ENCODE measurements at regions not wholly inside any gene's neighbourhood (a gene's known extent, or its start where the extent isn't known, plus 50 kb on each side); places are given as distances from the start of the nearest gene placed in this dataset.

DNA sequence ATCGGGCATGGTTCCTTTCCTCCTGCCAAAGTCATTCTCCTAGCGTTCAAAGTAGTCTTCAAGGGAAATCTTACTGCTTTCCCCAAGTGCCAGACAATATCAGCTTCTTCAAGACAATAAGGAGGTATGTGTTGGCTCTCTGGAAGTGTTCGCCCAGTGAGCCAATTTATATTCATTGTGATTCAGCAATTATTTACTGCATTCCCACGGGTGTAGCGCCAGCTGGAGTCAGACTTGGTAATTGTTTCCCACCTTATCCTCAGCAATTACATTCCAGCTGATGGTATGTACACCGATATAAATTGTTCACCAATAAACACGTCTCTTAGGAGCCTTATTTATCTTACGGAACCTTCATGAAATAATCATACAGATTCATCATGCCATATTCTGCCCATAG is 103.6 kb upstream of the CTNNB1 start:
- DNase-seq = no peak
- TF ChIP-seq, protein P1, sequence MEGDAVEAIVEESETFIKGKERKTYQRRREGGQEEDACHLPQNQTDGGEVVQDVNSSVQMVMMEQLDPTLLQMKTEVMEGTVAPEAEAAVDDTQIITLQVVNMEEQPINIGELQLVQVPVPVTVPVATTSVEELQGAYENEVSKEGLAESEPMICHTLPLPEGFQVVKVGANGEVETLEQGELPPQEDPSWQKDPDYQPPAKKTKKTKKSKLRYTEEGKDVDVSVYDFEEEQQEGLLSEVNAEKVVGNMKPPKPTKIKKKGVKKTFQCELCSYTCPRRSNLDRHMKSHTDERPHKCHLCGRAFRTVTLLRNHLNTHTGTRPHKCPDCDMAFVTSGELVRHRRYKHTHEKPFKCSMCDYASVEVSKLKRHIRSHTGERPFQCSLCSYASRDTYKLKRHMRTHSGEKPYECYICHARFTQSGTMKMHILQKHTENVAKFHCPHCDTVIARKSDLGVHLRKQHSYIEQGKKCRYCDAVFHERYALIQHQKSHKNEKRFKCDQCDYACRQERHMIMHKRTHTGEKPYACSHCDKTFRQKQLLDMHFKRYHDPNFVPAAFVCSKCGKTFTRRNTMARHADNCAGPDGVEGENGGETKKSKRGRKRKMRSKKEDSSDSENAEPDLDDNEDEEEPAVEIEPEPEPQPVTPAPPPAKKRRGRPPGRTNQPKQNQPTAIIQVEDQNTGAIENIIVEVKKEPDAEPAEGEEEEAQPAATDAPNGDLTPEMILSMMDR (IDR thresholded peaks at IDR 0.05; ENCODE audit: low read depth, low read length) = no peak

DNA sequence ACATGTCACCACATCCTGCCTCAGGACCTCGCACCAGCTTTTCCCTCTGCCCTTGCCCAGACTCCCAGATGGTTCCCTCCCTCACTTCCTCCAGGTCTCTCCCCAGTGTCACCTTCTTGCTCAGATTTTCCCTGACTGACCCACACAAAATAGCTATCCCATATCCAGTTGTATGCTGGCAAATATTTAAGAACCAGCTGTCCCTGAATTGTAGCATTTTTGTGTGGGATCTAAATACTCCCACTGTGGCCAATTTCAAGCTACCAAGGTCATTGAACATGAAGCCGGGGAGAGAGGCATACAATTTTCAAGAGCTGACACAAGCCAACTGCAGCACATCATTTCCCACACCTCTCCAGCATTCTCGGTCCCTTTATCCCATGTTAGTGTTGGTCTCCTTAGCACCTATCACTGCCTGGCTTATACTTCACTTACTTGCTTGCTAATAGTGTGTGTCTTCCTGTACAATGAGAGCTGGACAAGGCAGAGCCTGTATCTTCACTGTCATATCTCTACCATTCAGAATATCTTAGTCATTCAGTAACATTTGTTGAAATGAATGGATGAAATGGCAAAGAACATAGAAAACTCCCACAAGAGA is 101.3 kb upstream of the CTNNB1 start:
- DNase-seq = no peak
- Histone ChIP-seq H3K9me3 (no peaks in the 10 kb centered on the region), H3K4me1 (no peaks in the 10 kb centered on the region), H3K4me3 (ENCODE audit: low read depth, low read length) (no peak overlapping the region), H3K36me3 (no peaks in the 10 kb centered on the region), H3K27me3 (no peaks in the 10 kb centered on the region)
- TF ChIP-seq, protein P1 (IDR thresholded peaks at IDR 0.05; ENCODE audit: low read depth, low read length) = no peak

More for the DNA sequence above, 103.6 kb upstream of the CTNNB1 start:
- Histone ChIP-seq H3K9me3 (no peaks in the 10 kb centered on the region), H3K27me3 (no peaks in the 10 kb centered on the region), H3K4me3 (ENCODE audit: low read depth, low read length) (no peak overlapping the region), H3K36me3 (no peaks in the 10 kb centered on the region), H3K4me1 (no peaks in the 10 kb centered on the region)

DNA sequence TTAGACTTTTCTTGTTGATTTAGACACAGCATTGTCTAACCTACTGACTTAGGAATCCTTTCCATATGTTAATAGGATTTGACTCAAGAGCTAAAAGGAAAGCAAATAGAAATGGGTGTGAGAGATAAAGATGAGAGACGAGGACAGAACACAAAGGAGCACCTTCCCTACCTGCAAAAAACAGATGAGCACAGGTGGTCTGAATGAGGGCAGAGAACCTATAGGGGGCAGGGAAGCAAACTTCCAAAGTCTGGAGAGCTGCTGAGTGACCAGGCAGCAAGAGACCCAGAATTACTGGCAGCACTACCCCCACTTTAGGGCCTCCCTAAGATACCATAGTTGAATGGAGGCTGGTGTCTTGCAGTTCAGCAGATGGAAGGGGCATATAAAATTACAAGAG is 98.1 kb upstream of the CTNNB1 start:
- H3K4me3 ChIP-seq (ENCODE audit: low read depth, low read length) = no peak overlapping the region
- H3K9me3 ChIP-seq = no peaks in the 10 kb centered on the region
- TF ChIP-seq, protein P1 (IDR thresholded peaks at IDR 0.05; ENCODE audit: low read depth, low read length) = no peak

DNA sequence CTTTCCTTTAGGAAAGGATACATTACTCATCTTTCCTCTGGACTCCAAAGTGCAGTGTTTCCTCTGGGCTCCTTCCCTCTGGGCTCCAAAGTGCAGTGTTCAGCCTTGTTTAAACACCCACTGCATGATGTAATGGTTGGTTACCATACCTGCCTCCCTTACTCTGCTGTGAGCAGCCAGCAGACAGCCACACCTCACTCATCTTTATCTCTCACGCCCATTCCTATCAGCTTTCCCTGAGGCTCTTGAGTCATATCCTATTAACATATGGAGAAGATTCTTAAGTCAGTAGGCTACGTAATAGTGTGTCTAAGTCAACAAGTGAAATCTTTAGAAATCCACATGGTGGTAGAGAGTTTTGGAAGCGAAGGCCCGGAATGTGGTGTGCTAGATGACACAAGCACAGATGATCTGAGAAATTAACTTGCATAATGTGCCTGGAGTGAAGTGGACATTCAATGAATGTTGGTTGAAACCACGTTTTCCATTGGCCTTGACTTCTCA is 97.2 kb upstream of the CTNNB1 start:
- no peak for DNase-seq
- Histone ChIP-seq H3K4me1 (no peaks in the 10 kb centered on the region), H3K4me3 (ENCODE audit: low read depth, low read length) (no peak overlapping the region), H3K27me3 (no peaks in the 10 kb centered on the region), H3K36me3 (no peaks in the 10 kb centered on the region), H3K9me3 (no peaks in the 10 kb centered on the region)
- TF ChIP-seq, protein P1 (IDR thresholded peaks at IDR 0.05; ENCODE audit: low read depth, low read length) = no peak

More for the DNA sequence above, 98.1 kb upstream of the CTNNB1 start:
- Histone ChIP-seq H3K27me3 (no peaks in the 10 kb centered on the region), H3K4me1 (no peaks in the 10 kb centered on the region), H3K36me3 (no peaks in the 10 kb centered on the region)
- no peak for DNase-seq

DNA sequence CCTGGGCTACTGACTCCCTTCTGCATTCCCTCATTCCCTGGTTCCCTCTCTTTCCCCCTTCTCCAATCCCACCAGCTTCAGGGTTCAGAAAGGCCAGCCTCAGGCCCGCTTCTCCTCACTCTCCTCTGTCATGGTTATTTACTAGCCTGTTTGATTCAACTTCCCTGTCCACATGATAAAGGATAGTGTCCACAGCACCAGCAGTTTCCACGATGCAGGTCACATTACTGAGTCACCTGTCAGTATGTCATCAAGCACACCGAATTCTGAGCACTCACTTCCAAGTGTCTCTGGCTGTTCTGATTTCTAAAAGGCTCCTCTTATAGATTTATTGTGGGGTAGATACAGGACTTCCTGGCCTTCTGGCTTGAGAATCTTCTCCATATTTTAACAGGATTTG is 96.6 kb upstream of the CTNNB1 start:
- no peaks in the 10 kb centered on the region for H3K4me1 ChIP-seq
- H3K4me3 ChIP-seq (ENCODE audit: low read depth, low read length) = no peak overlapping the region
- TF ChIP-seq, protein P1 (IDR thresholded peaks at IDR 0.05; ENCODE audit: low read depth, low read length) = no peak
- no peaks in the 10 kb centered on the region for H3K36me3 ChIP-seq
- no peaks in the 10 kb centered on the region for H3K9me3 ChIP-seq
- no peak for DNase-seq
- H3K27me3 ChIP-seq = no peaks in the 10 kb centered on the region

DNA sequence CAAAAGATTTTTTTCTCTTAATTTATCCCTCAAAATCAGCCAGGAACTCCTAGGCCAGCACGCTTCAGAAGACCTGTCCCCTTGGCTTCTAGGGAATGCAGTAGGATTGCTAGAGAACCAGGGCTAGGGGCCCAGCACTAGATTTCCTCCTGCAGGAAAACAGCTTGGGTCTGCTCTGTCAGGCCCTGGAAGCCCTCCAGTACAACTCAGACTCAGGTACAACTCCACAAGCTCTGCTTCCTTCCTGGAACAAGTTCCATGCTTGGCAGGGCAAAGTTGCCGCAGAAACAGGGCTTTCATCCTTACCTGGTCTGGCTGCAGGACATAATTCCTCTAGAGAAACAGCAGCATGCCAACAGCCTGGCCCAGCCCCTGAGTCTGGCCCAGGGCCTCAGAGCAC is 96.1 kb upstream of the CTNNB1 start:
- H3K9me3 ChIP-seq = no peaks in the 10 kb centered on the region
- H3K4me1 ChIP-seq = no peaks in the 10 kb centered on the region
- TF ChIP-seq, protein P1 (IDR thresholded peaks at IDR 0.05; ENCODE audit: low read depth, low read length) = no peak
- no peak for DNase-seq
- no peaks in the 10 kb centered on the region for H3K36me3 ChIP-seq
- no peak overlapping the region for H3K4me3 ChIP-seq (ENCODE audit: low read depth, low read length)
- H3K27me3 ChIP-seq = no peaks in the 10 kb centered on the region
